ENCODE measurements at regions not wholly inside any gene's neighbourhood (a gene's known extent, or its start where the extent isn't known, plus 50 kb on each side); places are given as distances from the start of the nearest gene placed in this dataset.
"Not testable (repeated sequence)": the region's sequence is repeated elsewhere in the genome, so short reads cannot be mapped to it uniquely, and the experiment has no call there.

- H3K36me3 Mint-ChIP-seq (ENCODE audit: low read depth): peaks cover 32% of the 10 kb centered on the region
- H3K27me3 Mint-ChIP-seq (ENCODE audit: insufficient read depth): no peaks in the 10 kb centered on the region; the same call in 1 of the 2 replicates
- H3K27ac Mint-ChIP-seq: no peak overlapping the region
- peaks cover 10% of the 10 kb centered on the region for H3K9me3 Mint-ChIP-seq
- peaks cover 22% of the 10 kb centered on the region for H3K4me1 Mint-ChIP-seq (ENCODE audit: low read depth)
- H3K4me3 Mint-ChIP-seq: no peak overlapping the region
- no peak for TF ChIP-seq CTCF (IDR thresholded peaks at IDR 0.05)
- DNase-seq: no peak
Observed at GRCh38 chr5:96312383-96312782, 120.7 kb downstream of the PCSK1 start.

GRCh38 chr5:96307047-96307446 is 126.0 kb downstream of the PCSK1 start:
- not testable (repeated sequence) for DNase-seq; H3K4me3 Mint-ChIP-seq; H3K27ac Mint-ChIP-seq; H3K4me1 Mint-ChIP-seq (ENCODE audit: low read depth); H3K27me3 Mint-ChIP-seq (ENCODE audit: insufficient read depth)
- peaks cover 64% of the 10 kb centered on the region for H3K36me3 Mint-ChIP-seq (ENCODE audit: low read depth)
- H3K9me3 Mint-ChIP-seq: peaks cover 32% of the 10 kb centered on the region

GRCh38 chr5:96302174-96302738 is 130.8 kb downstream of the PCSK1 start:
- no peak overlapping the region for H3K4me3 Mint-ChIP-seq
- no peak for DNase-seq
- H3K27me3 Mint-ChIP-seq (ENCODE audit: insufficient read depth): no peaks in the 10 kb centered on the region; the same call in none of the 2 replicates
- H3K4me1 Mint-ChIP-seq (ENCODE audit: low read depth): peaks cover 29% of the 10 kb centered on the region
- H3K27ac Mint-ChIP-seq: no peak overlapping the region
- peaks cover 53% of the 10 kb centered on the region for H3K36me3 Mint-ChIP-seq (ENCODE audit: low read depth)
- no peak for TF ChIP-seq CTCF (IDR thresholded peaks at IDR 0.05)
- H3K9me3 Mint-ChIP-seq: peaks cover 30% of the 10 kb centered on the region

DNA sequence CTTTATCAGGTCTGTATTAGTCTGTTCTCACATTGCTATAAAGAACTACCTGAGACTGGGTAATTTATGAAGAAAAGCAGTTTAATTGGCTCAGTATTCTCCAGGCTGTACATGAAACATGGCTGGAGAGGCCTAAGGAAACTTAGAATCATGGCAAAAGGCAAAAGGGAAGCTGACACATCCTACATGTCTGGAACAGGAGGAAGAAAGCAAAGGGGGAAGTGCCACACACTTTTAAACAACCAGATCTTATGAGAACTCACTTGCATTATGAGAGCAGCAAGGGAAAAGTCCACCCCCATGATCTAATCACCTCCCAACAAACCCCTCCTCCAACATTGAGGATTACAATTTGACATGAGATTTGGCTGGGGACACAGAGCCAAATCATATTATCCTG is 132.1 kb downstream of the PCSK1 start:
- no peaks in the 10 kb centered on the region; the same call in none of the 2 replicates for H3K27me3 Mint-ChIP-seq (ENCODE audit: insufficient read depth)

DNA sequence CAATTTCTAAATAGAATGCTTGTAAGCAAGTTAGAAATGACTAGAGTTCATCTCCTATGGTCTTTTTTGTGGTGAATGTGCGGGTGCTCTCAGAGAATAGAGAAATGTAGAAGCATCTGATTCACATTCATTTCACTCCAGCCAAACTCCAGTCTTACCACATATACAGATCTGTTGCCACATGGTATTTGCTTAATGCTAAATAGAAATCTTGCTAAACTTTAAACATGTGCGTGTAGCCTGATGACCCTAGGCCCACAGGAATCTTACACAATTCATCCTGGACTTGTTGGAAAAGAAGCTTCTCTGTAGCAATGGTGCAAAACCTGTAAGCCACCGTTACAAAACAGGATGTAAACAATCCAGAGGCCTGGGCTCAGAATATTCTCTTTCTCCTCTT is 135.2 kb downstream of the PCSK1 start:
- peak overlapping the region; percentile 55 for H3K4me3 Mint-ChIP-seq

More for the DNA sequence above, 132.1 kb downstream of the PCSK1 start:
- H3K4me1 Mint-ChIP-seq (ENCODE audit: low read depth): peaks cover 41% of the 10 kb centered on the region
- H3K9me3 Mint-ChIP-seq: peaks cover 30% of the 10 kb centered on the region
- peaks cover 49% of the 10 kb centered on the region for H3K36me3 Mint-ChIP-seq (ENCODE audit: low read depth)
- H3K27ac Mint-ChIP-seq: no peak overlapping the region
- DNase-seq: no peak
- H3K4me3 Mint-ChIP-seq: no peak overlapping the region
- TF ChIP-seq CTCF (IDR thresholded peaks at IDR 0.05): no peak

More for the DNA sequence above, 135.2 kb downstream of the PCSK1 start:
- H3K9me3 Mint-ChIP-seq: peaks cover 12% of the 10 kb centered on the region
- peaks cover 71% of the 10 kb centered on the region for H3K4me1 Mint-ChIP-seq (ENCODE audit: low read depth)
- H3K27ac Mint-ChIP-seq: peak overlapping the region; percentile 95
- no peak for TF ChIP-seq CTCF (IDR thresholded peaks at IDR 0.05)
- peaks cover 26% of the 10 kb centered on the region for H3K36me3 Mint-ChIP-seq (ENCODE audit: low read depth)
- DNase-seq: peak; percentile 89
- no peaks in the 10 kb centered on the region; the same call in none of the 2 replicates for H3K27me3 Mint-ChIP-seq (ENCODE audit: insufficient read depth)

Measured in HFFc6 (cell line).